H1 (cell line): ENCODE measurements at regions not wholly inside any gene's neighbourhood (a gene's known extent, or its start where the extent isn't known, plus 50 kb on each side); places are given as distances from the start of the nearest gene placed in this dataset.

Source experiments
- CTCF ChIA-PET: fragments of 300-600 bp; sonication (Branson Sonifier 250); formaldehyde crosslinking; loops from one replicate; lab custom pipeline; 2021; ENCODE audit not compliant: partially characterized antibody; lab: Charles Lee
- POLR2A ChIA-PET: fragments of 300-600 bp; sonication (Branson Sonifier 250); formaldehyde crosslinking; loops from one replicate; lab custom pipeline; 2021; ENCODE audit warnings: inconsistent platforms; ENCODE audit not compliant: partially characterized antibody; lab: Charles Lee
- DNase-seq, 2 experiments: peaks; one replicate each; pipeline versions ENCODE4 v3.0.0 to v3.0.0-alpha.2; 2010 to 2022; ENCODE audit warnings: low spot score in 2 of 2, low read depth in 1 of 2, mixed read lengths in 1 of 2
- FAIRE-seq: peaks from 2 replicates; lab custom pipeline; 2011; peaks lifted over from hg19 to GRCh38; lab: Jason Lieb, UNC
- H2AFZ ChIP-seq: 2 replicates; pipeline ENCODE4 v1.8.1; 2012; ENCODE audit warnings: low read length, inconsistent platforms
- H2AK5ac ChIP-seq: 2 replicates; pipeline ENCODE4 v1.6.1; 2013; ENCODE audit warnings: low read depth, low read length
- H2BK120ac ChIP-seq: replicated peaks from 2 replicates; pipeline ENCODE3; 2013; ENCODE audit warnings: low read depth, low read length, inconsistent platforms
- H2BK12ac ChIP-seq: 2 replicates; pipeline ENCODE4 v1.6.1; 2013; ENCODE audit warnings: low read depth, low read length
- H2BK15ac ChIP-seq: 2 replicates; pipeline ENCODE4 v1.6.1; 2013; ENCODE audit warnings: low read length
- H2BK20ac ChIP-seq: 2 replicates; pipeline ENCODE4 v1.6.1; 2013; ENCODE audit warnings: low read length
- H2BK5ac ChIP-seq: 2 replicates; pipeline ENCODE4 v1.6.1; 2013; ENCODE audit warnings: low read depth, low read length
- H3K14ac ChIP-seq: 2 replicates; pipeline ENCODE4 v1.6.1; 2013; ENCODE audit warnings: inconsistent platforms; ENCODE audit not compliant: insufficient read length
- H3K18ac ChIP-seq: 2 replicates; pipeline ENCODE4 v1.6.1; 2013; ENCODE audit warnings: low read length; ENCODE audit errors: extremely low read depth
- H3K23ac ChIP-seq: 2 replicates; pipeline ENCODE4 v1.6.1; 2013; ENCODE audit warnings: inconsistent platforms; ENCODE audit not compliant: insufficient read length
- H3K23me2 ChIP-seq: 2 replicates; pipeline ENCODE4 v1.6.1; 2013; ENCODE audit warnings: low read depth, low read length
- H3K27ac ChIP-seq: 2 replicates; pipeline ENCODE4 v1.6.1; 2011; ENCODE audit warnings: low read depth, low read length, inconsistent platforms
- H3K27me3 ChIP-seq, 4 experiments: replicated peaks in 1 of 4; 1 replicate in 1 of 4; 2 replicates in 3 of 4; pipeline versions ENCODE4 v1.6.1 to v1.8.1; 2011 to 2013; ENCODE audit warnings: low read length in 3 of 4, mild to moderate bottlenecking in 3 of 4, inconsistent platforms in 2 of 4, mixed read lengths in 2 of 4, moderate library complexity in 1 of 4; ENCODE audit not compliant: control insufficient read depth in 3 of 4, insufficient read depth in 3 of 4; ENCODE audit errors: extremely low read depth in 1 of 4
- H3K36me3 ChIP-seq, 4 experiments: 2 replicates each; pipeline versions ENCODE4 v1.6.1 to v1.8.1; 2011 to 2013; ENCODE audit warnings: mild to moderate bottlenecking in 4 of 4, low read length in 3 of 4, moderate library complexity in 2 of 4, control low read depth in 1 of 4, inconsistent platforms in 1 of 4; ENCODE audit not compliant: insufficient read depth in 4 of 4, control insufficient read depth in 2 of 4
- H3K4ac ChIP-seq: replicated peaks from 2 replicates; pipeline ENCODE3; 2013; ENCODE audit warnings: low read length, low read depth, mixed read lengths, inconsistent platforms; ENCODE audit not compliant: insufficient read length
- H3K4me1 ChIP-seq, 4 experiments: replicated peaks in 1 of 4; 1 replicate in 1 of 4; 2 replicates in 3 of 4; pipeline versions ENCODE4 v1.6.1 to v1.8.1; 2011 to 2013; ENCODE audit warnings: low read length in 3 of 4, inconsistent platforms in 2 of 4, mixed read lengths in 1 of 4; ENCODE audit not compliant: insufficient read depth in 4 of 4, control insufficient read depth in 3 of 4
- H3K4me2 ChIP-seq, 2 experiments: 2 replicates each; pipeline versions ENCODE4 v1.6.1 to v1.8.1; 2011 to 2013; ENCODE audit warnings: low read depth in 2 of 2, low read length in 2 of 2, control low read depth in 1 of 2, inconsistent platforms in 1 of 2, mild to moderate bottlenecking in 1 of 2; ENCODE audit not compliant: insufficient read depth in 1 of 2
- H3K4me3 ChIP-seq, 4 experiments: fragments of 200-600, 300-600 bp in 1 of 4; sonication (generic), shearing (Covaris generic), sonication (Bioruptor Twin) in 1 of 4; 2 replicates each; pipeline versions ENCODE4 v1.5.1 to v1.8.1; 2011 to 2016; ENCODE audit warnings: low read length in 4 of 4, low read depth in 3 of 4, control low read depth in 2 of 4, inconsistent platforms in 2 of 4, mild to moderate bottlenecking in 2 of 4, mixed read lengths in 1 of 4, moderate library complexity in 1 of 4; ENCODE audit not compliant: insufficient read depth in 2 of 4; ENCODE audit errors: extremely low read depth in 1 of 4
- H3K56ac ChIP-seq: replicated peaks from 2 replicates; pipeline ENCODE3; 2013; ENCODE audit warnings: low read depth, mild to moderate bottlenecking, mixed read lengths, low read length, inconsistent platforms; ENCODE audit not compliant: insufficient read length
- H3K79me1 ChIP-seq: 2 replicates; pipeline ENCODE4 v1.6.1; 2013; ENCODE audit warnings: low read depth, low read length, control low read depth
- H3K79me2 ChIP-seq, 2 experiments: 2 replicates each; pipeline versions ENCODE4 v1.6.1 to v1.8.1; 2012 to 2013; ENCODE audit warnings: low read length in 2 of 2, mild to moderate bottlenecking in 2 of 2, inconsistent platforms in 1 of 2; ENCODE audit not compliant: insufficient read depth in 2 of 2, control insufficient read depth in 1 of 2
- H3K9ac ChIP-seq, 4 experiments: replicated peaks in 1 of 4; 1 replicate in 1 of 4; 2 replicates in 3 of 4; pipeline versions ENCODE4 v1.6.1 to v1.8.1; 2011 to 2013; ENCODE audit warnings: low read depth in 3 of 4, low read length in 3 of 4, control low read depth in 2 of 4, mild to moderate bottlenecking in 2 of 4, moderate library complexity in 2 of 4, inconsistent platforms in 1 of 4; ENCODE audit errors: extremely low read depth in 1 of 4
- H3K9me3 ChIP-seq, 2 experiments: 2 replicates each; pipeline versions ENCODE4 v1.6.1 to v1.8.1; 2012 to 2013; ENCODE audit warnings: mild to moderate bottlenecking in 2 of 2, moderate library complexity in 2 of 2, control low read depth in 1 of 2, inconsistent platforms in 1 of 2, low read depth in 1 of 2, low read length in 1 of 2, mixed read lengths in 1 of 2; ENCODE audit not compliant: insufficient read depth in 2 of 2
- H4K20me1 ChIP-seq, 2 experiments: replicated peaks in 1 of 2; 2 replicates each; pipeline versions ENCODE3 to v1.8.1; 2011 to 2013; ENCODE audit warnings: inconsistent platforms in 2 of 2, low read length in 2 of 2, mild to moderate bottlenecking in 1 of 2; ENCODE audit not compliant: insufficient read depth in 2 of 2, control insufficient read depth in 1 of 2
- H4K5ac ChIP-seq: 2 replicates; pipeline ENCODE4 v1.6.1; 2013; ENCODE audit warnings: low read length, low read depth, mixed read lengths, inconsistent platforms; ENCODE audit not compliant: insufficient read length
- H4K8ac ChIP-seq: 2 replicates; pipeline ENCODE4 v1.8.0; 2013; ENCODE audit warnings: mild to moderate bottlenecking, moderate library complexity, low read length, inconsistent platforms; ENCODE audit not compliant: insufficient read depth; ENCODE audit errors: extremely low read depth
- H4K91ac ChIP-seq: replicated peaks from 2 replicates; pipeline ENCODE3; 2013; ENCODE audit warnings: low read length, mixed read lengths, inconsistent platforms; ENCODE audit not compliant: insufficient read length
- EZH2 ChIP-seq: fragments of 200-600 bp; sonication (generic); IDR thresholded peaks from 2 replicates; pipeline ENCODE4 v1.7.1; 2012; ENCODE audit warnings: low read depth, mild to moderate bottlenecking, moderate library complexity, low read length, inconsistent platforms; ENCODE audit not compliant: severe bottlenecking
- KDM1A ChIP-seq: fragments of 200-600, 300-600 bp; sonication (generic); IDR thresholded peaks from 2 replicates; pipeline ENCODE4 v1.7.1; 2016; ENCODE audit warnings: mild to moderate bottlenecking, low read length, borderline replicate concordance
- NRF1 ChIP-seq: IDR thresholded peaks from 2 replicates; pipeline ENCODE4 v1.6.1; 2011; ENCODE audit warnings: mild to moderate bottlenecking, low read depth, low read length, improper control_type of control experiment
- WGBS, 2 experiments: shearing (Covaris generic) in 1 of 2; methylation state at CpG; one replicate each; pipeline versions ENCODE4 v1.1.6 to v1.1.7; 2013 to 2015; ENCODE audit warnings: low lambda C conversion rate in 2 of 2, mixed read lengths in 2 of 2, inconsistent platforms in 1 of 2, low coverage in 1 of 2, missing lambda C conversion rate in 1 of 2; ENCODE audit not compliant: insufficient replicate concordance in 2 of 2, insufficient coverage in 1 of 2, insufficient read length in 1 of 2; ENCODE audit errors: extremely low coverage in 1 of 2, missing lambda C conversion rate in 1 of 2; 5-methylcytosine and 5-hydroxymethylcytosine counted together
- TF ChIP-seq, protein P1 (sequence below), 3 experiments: IDR thresholded peaks; 1 replicate in 2 of 3; 2 replicates in 1 of 3; pipeline versions ENCODE4 v1.5.1 to v1.6.1; 2011; ENCODE audit warnings: low read length in 3 of 3, mild to moderate bottlenecking in 3 of 3, inconsistent platforms in 2 of 3, low read depth in 1 of 3, moderate library complexity in 1 of 3; ENCODE audit not compliant: insufficient read depth in 1 of 3; ENCODE audit errors: control extremely low read depth in 1 of 3

GRCh38 chr13:81487151-81487550 is 1146.2 kb upstream of the SPRY2 start:
- no peak overlapping the region for H3K9ac ChIP-seq
- no peaks in the 10 kb centered on the region for H3K9me3 ChIP-seq
- CTCF ChIA-PET = interaction anchor here (0.6 to 2.4 kb wide), 17 partner anchors 10 to 931 kb away, joined by 3 to 15 read pairs (median 4); no protein-coding TSS in a partner anchor
- no peaks in the 10 kb centered on the region for H3K79me2 ChIP-seq
- H4K91ac ChIP-seq = no peak overlapping the region
- H3K56ac ChIP-seq = no peak overlapping the region
- no peak overlapping the region for H3K23ac ChIP-seq
- DNase-seq (peak; percentile 15 to 51), FAIRE-seq (peak; percentile 65)
- H3K36me3 ChIP-seq = no peaks in the 10 kb centered on the region
- no peak overlapping the region for H2BK20ac ChIP-seq
- H4K20me1 ChIP-seq = no peaks in the 10 kb centered on the region
- H3K79me1 ChIP-seq = no peaks in the 10 kb centered on the region
- POLR2A ChIA-PET = no interaction called here
- H2BK15ac ChIP-seq = no peak overlapping the region
- H3K14ac ChIP-seq = no peak overlapping the region
- H3K4me2 ChIP-seq = no peak overlapping the region
- H3K4me1 ChIP-seq = peaks cover 0 to 4% (median 2%) of the 10 kb centered on the region in 4 experiments; a peak in 2 of 7 replicates
- H3K27me3 ChIP-seq = no peaks in the 10 kb centered on the region
- peak overlapping the region; percentile 84; the same call in 1 of the 2 replicates for H2AFZ ChIP-seq
- no peak overlapping the region for H3K27ac ChIP-seq
- no peak overlapping the region for H3K4ac ChIP-seq
- no peak overlapping the region for H4K8ac ChIP-seq
- no peak overlapping the region for H2BK12ac ChIP-seq
- no peak overlapping the region for H2BK5ac ChIP-seq
- H3K23me2 ChIP-seq = no peaks in the 10 kb centered on the region
- no peak overlapping the region for H2AK5ac ChIP-seq
- no peak overlapping the region for H2BK120ac ChIP-seq
- WGBS, 2 experiments = 50% methylated on average over 3 of the region's 3 CpGs; no CpG with 5 or more reads in 1 of the 2 experiments
- H3K4me3 ChIP-seq = no peak overlapping the region
- H4K5ac ChIP-seq = no peak overlapping the region
- no peak overlapping the region for H3K18ac ChIP-seq
- no peak for TF ChIP-seq EZH2
- TF ChIP-seq NRF1 = no peak
- TF ChIP-seq, protein P1, sequence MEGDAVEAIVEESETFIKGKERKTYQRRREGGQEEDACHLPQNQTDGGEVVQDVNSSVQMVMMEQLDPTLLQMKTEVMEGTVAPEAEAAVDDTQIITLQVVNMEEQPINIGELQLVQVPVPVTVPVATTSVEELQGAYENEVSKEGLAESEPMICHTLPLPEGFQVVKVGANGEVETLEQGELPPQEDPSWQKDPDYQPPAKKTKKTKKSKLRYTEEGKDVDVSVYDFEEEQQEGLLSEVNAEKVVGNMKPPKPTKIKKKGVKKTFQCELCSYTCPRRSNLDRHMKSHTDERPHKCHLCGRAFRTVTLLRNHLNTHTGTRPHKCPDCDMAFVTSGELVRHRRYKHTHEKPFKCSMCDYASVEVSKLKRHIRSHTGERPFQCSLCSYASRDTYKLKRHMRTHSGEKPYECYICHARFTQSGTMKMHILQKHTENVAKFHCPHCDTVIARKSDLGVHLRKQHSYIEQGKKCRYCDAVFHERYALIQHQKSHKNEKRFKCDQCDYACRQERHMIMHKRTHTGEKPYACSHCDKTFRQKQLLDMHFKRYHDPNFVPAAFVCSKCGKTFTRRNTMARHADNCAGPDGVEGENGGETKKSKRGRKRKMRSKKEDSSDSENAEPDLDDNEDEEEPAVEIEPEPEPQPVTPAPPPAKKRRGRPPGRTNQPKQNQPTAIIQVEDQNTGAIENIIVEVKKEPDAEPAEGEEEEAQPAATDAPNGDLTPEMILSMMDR (IDR thresholded peaks at IDR 0.05; ENCODE audit: control extremely low read depth in 1 of 3, insufficient read depth in 1 of 3, low read depth in 1 of 3, low read length in 3 of 3) = peak; percentile 1 to 66 (median 61)
- TF ChIP-seq KDM1A = no peak
